Right lobe of liver (tissue), 4 donors: ENCODE measurements at regions not wholly inside any gene's neighbourhood (a gene's known extent, or its start where the extent isn't known, plus 50 kb on each side); places are given as distances from the start of the nearest gene placed in this dataset.
"Not testable (repeated sequence)": the region's sequence is repeated elsewhere in the genome, so short reads cannot be mapped to it uniquely, and the experiment has no call there.

Experiments
- POLR2A ChIP-seq: fragments of 450-650 bp; IDR thresholded peaks from one replicate; pipeline ENCODE4 v1.6.1; 2017; ENCODE audit warnings: antibody characterized with exemption, mild to moderate bottlenecking
- TF ChIP-seq, protein P1 (sequence below), 4 donors: fragments of 200-600 bp in 3 of 4; fragments of 450-650 bp in 1 of 4; IDR thresholded peaks; one replicate each; pipeline versions ENCODE4 v1.5.1 to v1.8.0; 2016 to 2022; ENCODE audit warnings: antibody characterized with exemption in 4 of 4, mild to moderate bottlenecking in 2 of 4
- donor health status: DM: no; HTN: no; CAD: no.
- donor health status: DM: no; HTN: no; CAD: no.
- donor health status: DM: no; HTN: yes; CAD: no.

DNA sequence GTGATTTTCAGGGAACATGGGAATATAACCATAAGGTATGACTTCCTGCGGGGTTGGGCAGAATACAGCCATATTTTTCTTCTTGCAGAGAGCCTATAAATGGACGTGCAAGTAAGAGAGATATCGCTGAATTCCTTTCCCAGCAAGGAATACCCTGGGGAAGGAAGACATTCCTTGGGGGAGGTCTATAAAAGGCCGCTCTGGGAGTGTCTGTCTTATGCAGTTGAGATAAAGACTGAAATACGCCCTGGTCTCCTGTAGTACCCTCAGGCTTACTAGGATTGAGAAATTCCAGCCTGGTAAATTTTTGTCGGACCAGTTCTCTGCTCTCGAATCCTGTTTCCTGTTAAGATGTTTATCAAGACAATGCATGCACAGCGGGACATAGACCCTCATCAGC, 282.2 kb upstream of the CYLC2 start:
- TF ChIP-seq, protein P1, sequence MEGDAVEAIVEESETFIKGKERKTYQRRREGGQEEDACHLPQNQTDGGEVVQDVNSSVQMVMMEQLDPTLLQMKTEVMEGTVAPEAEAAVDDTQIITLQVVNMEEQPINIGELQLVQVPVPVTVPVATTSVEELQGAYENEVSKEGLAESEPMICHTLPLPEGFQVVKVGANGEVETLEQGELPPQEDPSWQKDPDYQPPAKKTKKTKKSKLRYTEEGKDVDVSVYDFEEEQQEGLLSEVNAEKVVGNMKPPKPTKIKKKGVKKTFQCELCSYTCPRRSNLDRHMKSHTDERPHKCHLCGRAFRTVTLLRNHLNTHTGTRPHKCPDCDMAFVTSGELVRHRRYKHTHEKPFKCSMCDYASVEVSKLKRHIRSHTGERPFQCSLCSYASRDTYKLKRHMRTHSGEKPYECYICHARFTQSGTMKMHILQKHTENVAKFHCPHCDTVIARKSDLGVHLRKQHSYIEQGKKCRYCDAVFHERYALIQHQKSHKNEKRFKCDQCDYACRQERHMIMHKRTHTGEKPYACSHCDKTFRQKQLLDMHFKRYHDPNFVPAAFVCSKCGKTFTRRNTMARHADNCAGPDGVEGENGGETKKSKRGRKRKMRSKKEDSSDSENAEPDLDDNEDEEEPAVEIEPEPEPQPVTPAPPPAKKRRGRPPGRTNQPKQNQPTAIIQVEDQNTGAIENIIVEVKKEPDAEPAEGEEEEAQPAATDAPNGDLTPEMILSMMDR (IDR thresholded peaks at IDR 0.05), result not testable (repeated sequence)
- not testable (repeated sequence) for TF ChIP-seq POLR2A
